SK-N-SH treated with all-trans-retinoic acid at 6 μM for 48 hours (cell line): ENCODE measurements at regions not wholly inside any gene's neighbourhood (a gene's known extent, or its start where the extent isn't known, plus 50 kb on each side); places are given as distances from the start of the nearest gene placed in this dataset.

Source experiments
- ATAC-seq: fragments of 200-7000 bp; cut with Tn5 transposase; 3 replicates; pipeline ENCODE4 v1.9.1; 2020; ENCODE audit warnings: mild to moderate bottlenecking, moderate library complexity
- ARNTL ChIP-seq: fragments of 450-650 bp; formaldehyde crosslinking; IDR thresholded peaks from 2 replicates; pipeline ENCODE4 v1.5.0; 2020; ENCODE audit warnings: low read depth, mild to moderate bottlenecking, moderate library complexity, borderline replicate concordance
- CSDC2 ChIP-seq: fragments of 250-450 bp; sonication (Bioruptor Pico); IDR thresholded peaks from 2 replicates; pipeline ENCODE4 v1.5.0; 2020; ENCODE audit warnings: mild to moderate bottlenecking, moderate library complexity
- ESRRG ChIP-seq: fragments of 250-450 bp; sonication (Bioruptor Pico); IDR thresholded peaks from 2 replicates; pipeline ENCODE4 v1.6.1; 2021; ENCODE audit warnings: mild to moderate bottlenecking
- ISL1 ChIP-seq: fragments of 250-450 bp; sonication (Bioruptor Pico); IDR thresholded peaks from 2 replicates; pipeline ENCODE4 v2.1.2; 2022; ENCODE audit warnings: mild to moderate bottlenecking, moderate library complexity
- OSR1 ChIP-seq: fragments of 250-450 bp; sonication (Bioruptor Pico); IDR thresholded peaks from 2 replicates; pipeline ENCODE4 v1.8.0; 2022; ENCODE audit warnings: moderate library complexity, mild to moderate bottlenecking, inconsistent platforms
- RARB ChIP-seq: fragments of 250-450 bp; sonication (Bioruptor Pico); IDR thresholded peaks from 2 replicates; pipeline ENCODE4 v1.8.0; 2021; ENCODE audit warnings: mild to moderate bottlenecking, moderate library complexity
- TOX ChIP-seq: fragments of 250-450 bp; sonication (Bioruptor Pico); IDR thresholded peaks from 2 replicates; pipeline ENCODE4 v1.8.0; 2021; ENCODE audit warnings: mild to moderate bottlenecking, moderate library complexity, borderline replicate concordance
- ZC3H10 ChIP-seq: fragments of 250-450 bp; sonication (Bioruptor Pico); IDR thresholded peaks from 2 replicates; pipeline ENCODE4 v1.5.1; 2021; ENCODE audit warnings: mild to moderate bottlenecking, moderate library complexity
- ZFP3 ChIP-seq: fragments of 250-450 bp; sonication (Bioruptor Pico); IDR thresholded peaks from 2 replicates; pipeline ENCODE4 v1.5.0; 2020; ENCODE audit warnings: mild to moderate bottlenecking, moderate library complexity
- ZFP30 ChIP-seq: fragments of 450-650 bp; formaldehyde crosslinking; IDR thresholded peaks from 2 replicates; pipeline ENCODE4 v1.5.0; 2022; ENCODE audit warnings: mild to moderate bottlenecking, moderate library complexity
- ZNF565 ChIP-seq: fragments of 450-650 bp; formaldehyde crosslinking; conservative IDR thresholded peaks from 2 replicates; pipeline ENCODE4 v1.5.0; 2020; ENCODE audit warnings: low read depth, mild to moderate bottlenecking, moderate library complexity
- ZNF70 ChIP-seq: fragments of 450-650 bp; formaldehyde crosslinking; IDR thresholded peaks from 2 replicates; pipeline ENCODE4 v1.5.0; 2020; ENCODE audit warnings: mild to moderate bottlenecking, moderate library complexity
- ZNF8 ChIP-seq: fragments of 450-650 bp; formaldehyde crosslinking; IDR thresholded peaks from 2 replicates; pipeline ENCODE4 v1.5.0; 2020; ENCODE audit warnings: mild to moderate bottlenecking, moderate library complexity
- TF ChIP-seq, protein P1 (sequence below): fragments of 250-450 bp; sonication (Bioruptor Pico); IDR thresholded peaks from 2 replicates; pipeline ENCODE4 v1.5.0; 2020; ENCODE audit warnings: mild to moderate bottlenecking, moderate library complexity
- TF ChIP-seq, protein P2 (sequence below): fragments of 250-450 bp; sonication (Bioruptor Pico); IDR thresholded peaks from 2 replicates; pipeline ENCODE4 v1.5.1; 2020; ENCODE audit warnings: low read depth, mild to moderate bottlenecking, moderate library complexity
- TF ChIP-seq, protein P3 (sequence below): fragments of 250-450 bp; sonication (Bioruptor Pico); IDR thresholded peaks from 2 replicates; pipeline ENCODE4 v1.5.1; 2021; ENCODE audit warnings: mild to moderate bottlenecking, moderate library complexity
- TF ChIP-seq, protein P4 (sequence below): fragments of 250-450 bp; sonication (Bioruptor Pico); IDR thresholded peaks from 2 replicates; pipeline ENCODE4 v1.8.0; 2020; ENCODE audit warnings: mild to moderate bottlenecking, moderate library complexity, borderline replicate concordance
- TF ChIP-seq, protein P5 (sequence below): fragments of 250-450 bp; sonication (Bioruptor Pico); IDR thresholded peaks from 2 replicates; pipeline ENCODE4 v1.8.0; 2021; ENCODE audit warnings: low read depth, mild to moderate bottlenecking, moderate library complexity, borderline replicate concordance

DNA sequence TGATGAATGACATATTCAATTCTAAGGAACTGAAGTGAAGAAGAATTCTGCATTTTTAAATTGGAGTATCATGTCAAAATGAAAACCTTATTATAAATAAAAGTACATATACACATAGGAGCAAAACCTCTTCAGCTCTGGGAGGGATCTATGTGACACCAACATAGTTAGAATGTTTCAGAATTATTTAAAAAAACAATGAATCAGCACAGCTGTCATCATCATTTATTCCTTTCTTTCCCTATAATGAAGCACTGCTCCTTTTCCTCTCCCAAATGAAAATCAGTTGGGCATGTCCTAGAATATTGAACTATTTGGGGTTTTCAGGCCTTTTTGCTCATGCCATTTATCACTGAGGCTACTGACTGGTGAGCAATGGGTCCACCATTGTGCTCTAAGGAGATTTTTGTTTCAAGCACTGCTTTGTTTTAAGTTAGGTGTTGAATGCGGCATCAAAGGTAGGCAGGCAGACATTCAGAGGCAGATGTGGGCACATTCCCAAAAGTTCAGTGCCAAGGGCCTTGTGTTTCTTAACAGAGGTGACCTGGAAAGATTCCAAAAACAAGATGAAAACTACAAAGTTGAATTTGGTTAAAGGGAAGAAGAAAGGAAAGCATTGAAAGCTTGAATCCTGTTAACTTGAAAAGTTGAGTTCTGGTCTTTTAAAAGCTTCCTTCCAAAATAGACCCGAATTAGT, 126.4 kb upstream of the ADAMTSL1 start:
- no peak for ATAC-seq
- TF ChIP-seq ZNF70 (CRISPR knock-in tag), result no peak
- no peak for TF ChIP-seq ZFP3
- TF ChIP-seq, protein P1, sequence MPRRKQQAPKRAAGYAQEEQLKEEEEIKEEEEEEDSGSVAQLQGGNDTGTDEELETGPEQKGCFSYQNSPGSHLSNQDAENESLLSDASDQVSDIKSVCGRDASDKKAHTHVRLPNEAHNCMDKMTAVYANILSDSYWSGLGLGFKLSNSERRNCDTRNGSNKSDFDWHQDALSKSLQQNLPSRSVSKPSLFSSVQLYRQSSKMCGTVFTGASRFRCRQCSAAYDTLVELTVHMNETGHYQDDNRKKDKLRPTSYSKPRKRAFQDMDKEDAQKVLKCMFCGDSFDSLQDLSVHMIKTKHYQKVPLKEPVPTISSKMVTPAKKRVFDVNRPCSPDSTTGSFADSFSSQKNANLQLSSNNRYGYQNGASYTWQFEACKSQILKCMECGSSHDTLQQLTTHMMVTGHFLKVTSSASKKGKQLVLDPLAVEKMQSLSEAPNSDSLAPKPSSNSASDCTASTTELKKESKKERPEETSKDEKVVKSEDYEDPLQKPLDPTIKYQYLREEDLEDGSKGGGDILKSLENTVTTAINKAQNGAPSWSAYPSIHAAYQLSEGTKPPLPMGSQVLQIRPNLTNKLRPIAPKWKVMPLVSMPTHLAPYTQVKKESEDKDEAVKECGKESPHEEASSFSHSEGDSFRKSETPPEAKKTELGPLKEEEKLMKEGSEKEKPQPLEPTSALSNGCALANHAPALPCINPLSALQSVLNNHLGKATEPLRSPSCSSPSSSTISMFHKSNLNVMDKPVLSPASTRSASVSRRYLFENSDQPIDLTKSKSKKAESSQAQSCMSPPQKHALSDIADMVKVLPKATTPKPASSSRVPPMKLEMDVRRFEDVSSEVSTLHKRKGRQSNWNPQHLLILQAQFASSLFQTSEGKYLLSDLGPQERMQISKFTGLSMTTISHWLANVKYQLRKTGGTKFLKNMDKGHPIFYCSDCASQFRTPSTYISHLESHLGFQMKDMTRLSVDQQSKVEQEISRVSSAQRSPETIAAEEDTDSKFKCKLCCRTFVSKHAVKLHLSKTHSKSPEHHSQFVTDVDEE, result no peak
- no peak for TF ChIP-seq ZNF565 (CRISPR knock-in tag)
- no peak for TF ChIP-seq ESRRG (CRISPR knock-in tag)
- no peak for TF ChIP-seq RARB (CRISPR knock-in tag)
- no peak for TF ChIP-seq OSR1
- TF ChIP-seq, protein P2, sequence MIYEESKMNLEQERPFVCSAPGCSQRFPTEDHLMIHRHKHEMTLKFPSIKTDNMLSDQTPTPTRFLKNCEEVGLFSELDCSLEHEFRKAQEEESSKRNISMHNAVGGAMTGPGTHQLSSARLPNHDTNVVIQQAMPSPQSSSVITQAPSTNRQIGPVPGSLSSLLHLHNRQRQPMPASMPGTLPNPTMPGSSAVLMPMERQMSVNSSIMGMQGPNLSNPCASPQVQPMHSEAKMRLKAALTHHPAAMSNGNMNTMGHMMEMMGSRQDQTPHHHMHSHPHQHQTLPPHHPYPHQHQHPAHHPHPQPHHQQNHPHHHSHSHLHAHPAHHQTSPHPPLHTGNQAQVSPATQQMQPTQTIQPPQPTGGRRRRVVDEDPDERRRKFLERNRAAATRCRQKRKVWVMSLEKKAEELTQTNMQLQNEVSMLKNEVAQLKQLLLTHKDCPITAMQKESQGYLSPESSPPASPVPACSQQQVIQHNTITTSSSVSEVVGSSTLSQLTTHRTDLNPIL (CRISPR knock-in tag), result no peak
- no peak for TF ChIP-seq ISL1
- no peak for TF ChIP-seq ZNF8

DNA sequence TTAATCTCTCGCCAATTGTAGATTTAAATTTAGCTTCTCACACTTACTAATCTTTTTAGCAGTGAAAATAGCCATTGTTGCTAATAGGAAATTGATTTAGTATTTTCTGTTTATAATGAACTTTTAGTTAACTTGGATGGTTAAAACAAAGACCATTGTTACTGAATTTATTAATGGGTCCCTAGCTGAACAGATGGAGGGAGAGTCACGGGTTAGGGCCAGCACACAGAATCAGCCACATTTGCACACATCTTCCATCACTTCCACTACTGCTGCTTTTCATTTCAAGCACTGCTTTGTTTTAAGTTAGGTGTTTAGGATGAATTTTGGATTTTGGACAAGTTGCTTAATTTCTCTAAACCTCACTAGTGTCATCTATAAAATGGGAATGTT, 125.9 kb upstream of the ADAMTSL1 start:
- no peak for ATAC-seq
- TF ChIP-seq, protein P3, sequence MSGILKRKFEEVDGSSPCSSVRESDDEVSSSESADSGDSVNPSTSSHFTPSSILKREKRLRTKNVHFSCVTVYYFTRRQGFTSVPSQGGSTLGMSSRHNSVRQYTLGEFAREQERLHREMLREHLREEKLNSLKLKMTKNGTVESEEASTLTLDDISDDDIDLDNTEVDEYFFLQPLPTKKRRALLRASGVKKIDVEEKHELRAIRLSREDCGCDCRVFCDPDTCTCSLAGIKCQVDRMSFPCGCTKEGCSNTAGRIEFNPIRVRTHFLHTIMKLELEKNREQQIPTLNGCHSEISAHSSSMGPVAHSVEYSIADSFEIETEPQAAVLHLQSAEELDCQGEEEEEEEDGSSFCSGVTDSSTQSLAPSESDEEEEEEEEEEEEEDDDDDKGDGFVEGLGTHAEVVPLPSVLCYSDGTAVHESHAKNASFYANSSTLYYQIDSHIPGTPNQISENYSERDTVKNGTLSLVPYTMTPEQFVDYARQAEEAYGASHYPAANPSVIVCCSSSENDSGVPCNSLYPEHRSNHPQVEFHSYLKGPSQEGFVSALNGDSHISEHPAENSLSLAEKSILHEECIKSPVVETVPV (CRISPR knock-in tag), result no peak
- TF ChIP-seq, protein P2 (CRISPR knock-in tag), result no peak
- TF ChIP-seq, protein P1, result no peak
- TF ChIP-seq ARNTL (CRISPR knock-in tag), result no peak
- TF ChIP-seq ZNF565 (CRISPR knock-in tag), result no peak
- no peak for TF ChIP-seq CSDC2 (CRISPR knock-in tag)
- TF ChIP-seq TOX (CRISPR knock-in tag), result no peak
- no peak for TF ChIP-seq ZFP30 (CRISPR knock-in tag)

DNA sequence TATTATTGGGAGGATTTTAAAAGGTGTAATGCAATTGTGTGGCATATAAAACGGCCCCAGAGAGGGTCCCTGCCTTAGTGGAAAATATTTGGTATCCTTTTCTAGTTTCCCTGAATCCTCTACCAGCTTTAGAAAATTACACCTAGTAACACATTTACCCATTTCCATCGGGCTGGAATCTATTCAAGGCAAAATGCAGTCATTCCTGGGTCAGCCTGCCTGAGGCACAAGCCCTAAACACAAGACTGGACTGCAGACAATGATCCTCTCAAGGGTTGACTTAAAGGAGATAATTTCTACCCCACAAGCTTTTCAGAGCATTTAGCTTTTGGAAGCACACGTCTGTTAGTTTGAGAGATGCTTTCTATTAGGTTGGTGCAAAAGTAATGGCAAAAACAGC, 124.4 kb upstream of the ADAMTSL1 start:
- no peak for ATAC-seq
- TF ChIP-seq ZNF70 (CRISPR knock-in tag) (no peak), ISL1 (no peak), ZFP30 (CRISPR knock-in tag) (no peak)

DNA sequence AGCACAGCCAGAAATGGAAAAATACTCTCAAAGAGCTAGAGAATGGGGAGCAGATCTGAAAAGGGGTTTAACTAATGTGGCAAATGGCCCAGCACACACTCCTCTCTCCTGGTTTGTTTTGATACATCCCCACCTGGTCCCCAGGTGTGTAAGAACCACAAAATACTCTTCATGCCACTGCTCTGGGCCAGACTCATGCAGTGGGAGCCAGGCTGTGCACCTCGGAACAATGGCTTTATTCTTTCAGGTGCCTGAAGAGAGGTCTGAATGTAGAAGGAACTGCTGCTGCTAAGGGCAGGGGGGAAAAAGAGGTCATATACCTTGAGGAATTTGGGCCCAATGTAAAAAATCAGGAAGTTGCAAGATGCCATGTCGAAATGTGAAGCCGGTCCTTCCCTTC, 123.9 kb upstream of the ADAMTSL1 start:
- ATAC-seq, result no peak
- TF ChIP-seq, protein P4, sequence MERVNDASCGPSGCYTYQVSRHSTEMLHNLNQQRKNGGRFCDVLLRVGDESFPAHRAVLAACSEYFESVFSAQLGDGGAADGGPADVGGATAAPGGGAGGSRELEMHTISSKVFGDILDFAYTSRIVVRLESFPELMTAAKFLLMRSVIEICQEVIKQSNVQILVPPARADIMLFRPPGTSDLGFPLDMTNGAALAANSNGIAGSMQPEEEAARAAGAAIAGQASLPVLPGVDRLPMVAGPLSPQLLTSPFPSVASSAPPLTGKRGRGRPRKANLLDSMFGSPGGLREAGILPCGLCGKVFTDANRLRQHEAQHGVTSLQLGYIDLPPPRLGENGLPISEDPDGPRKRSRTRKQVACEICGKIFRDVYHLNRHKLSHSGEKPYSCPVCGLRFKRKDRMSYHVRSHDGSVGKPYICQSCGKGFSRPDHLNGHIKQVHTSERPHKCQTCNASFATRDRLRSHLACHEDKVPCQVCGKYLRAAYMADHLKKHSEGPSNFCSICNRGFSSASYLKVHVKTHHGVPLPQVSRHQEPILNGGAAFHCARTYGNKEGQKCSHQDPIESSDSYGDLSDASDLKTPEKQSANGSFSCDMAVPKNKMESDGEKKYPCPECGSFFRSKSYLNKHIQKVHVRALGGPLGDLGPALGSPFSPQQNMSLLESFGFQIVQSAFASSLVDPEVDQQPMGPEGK (CRISPR knock-in tag), result no peak
- TF ChIP-seq, protein P5, sequence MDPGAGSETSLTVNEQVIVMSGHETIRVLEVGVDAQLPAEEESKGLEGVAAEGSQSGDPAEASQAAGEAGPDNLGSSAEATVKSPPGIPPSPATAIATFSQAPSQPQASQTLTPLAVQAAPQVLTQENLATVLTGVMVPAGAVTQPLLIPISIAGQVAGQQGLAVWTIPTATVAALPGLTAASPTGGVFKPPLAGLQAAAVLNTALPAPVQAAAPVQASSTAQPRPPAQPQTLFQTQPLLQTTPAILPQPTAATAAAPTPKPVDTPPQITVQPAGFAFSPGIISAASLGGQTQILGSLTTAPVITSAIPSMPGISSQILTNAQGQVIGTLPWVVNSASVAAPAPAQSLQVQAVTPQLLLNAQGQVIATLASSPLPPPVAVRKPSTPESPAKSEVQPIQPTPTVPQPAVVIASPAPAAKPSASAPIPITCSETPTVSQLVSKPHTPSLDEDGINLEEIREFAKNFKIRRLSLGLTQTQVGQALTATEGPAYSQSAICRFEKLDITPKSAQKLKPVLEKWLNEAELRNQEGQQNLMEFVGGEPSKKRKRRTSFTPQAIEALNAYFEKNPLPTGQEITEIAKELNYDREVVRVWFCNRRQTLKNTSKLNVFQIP (CRISPR knock-in tag), result no peak
- TF ChIP-seq ZNF8 (no peak), ZC3H10 (CRISPR knock-in tag) (no peak), ZNF565 (CRISPR knock-in tag) (no peak)
- TF ChIP-seq, protein P1, result no peak
